Muscle layer of duodenum (tissue), 2 donors: ENCODE measurements at regions not wholly inside any gene's neighbourhood (a gene's known extent, or its start where the extent isn't known, plus 50 kb on each side); places are given as distances from the start of the nearest gene placed in this dataset.

Experiments used
- H3K27ac ChIP-seq: one replicate; pipeline ENCODE4 v1.7.0; 2013; ENCODE audit warnings: mild to moderate bottlenecking, low read length
- H3K27me3 ChIP-seq: one replicate; pipeline ENCODE4 v1.7.0; 2013; ENCODE audit warnings: low read depth, mild to moderate bottlenecking, control low read depth, low read length
- H3K36me3 ChIP-seq, 2 donors: one replicate each; pipeline ENCODE4 v1.7.0; 2013; ENCODE audit warnings: low read length in 2 of 2, control low read depth in 1 of 2, mild to moderate bottlenecking in 1 of 2; ENCODE audit not compliant: insufficient read depth in 2 of 2, control insufficient read depth in 1 of 2
- H3K4me1 ChIP-seq, 2 donors: one replicate each; pipeline ENCODE4 v1.7.0; 2013; ENCODE audit warnings: low read length in 2 of 2, mild to moderate bottlenecking in 2 of 2, control low read depth in 1 of 2, moderate library complexity in 1 of 2; ENCODE audit not compliant: insufficient read depth in 2 of 2, control insufficient read depth in 1 of 2
- H3K4me3 ChIP-seq, 2 donors: one replicate each; pipeline ENCODE4 v1.7.0; 2013; ENCODE audit warnings: low read length in 2 of 2, low read depth in 1 of 2, mild to moderate bottlenecking in 1 of 2
- H3K9me3 ChIP-seq, 2 donors: one replicate each; pipeline ENCODE4 v1.7.0; 2013; ENCODE audit warnings: low read length in 2 of 2, control low read depth in 1 of 2, mild to moderate bottlenecking in 1 of 2; ENCODE audit not compliant: control insufficient read depth in 1 of 2
- donor health status: healthy.

DNA sequence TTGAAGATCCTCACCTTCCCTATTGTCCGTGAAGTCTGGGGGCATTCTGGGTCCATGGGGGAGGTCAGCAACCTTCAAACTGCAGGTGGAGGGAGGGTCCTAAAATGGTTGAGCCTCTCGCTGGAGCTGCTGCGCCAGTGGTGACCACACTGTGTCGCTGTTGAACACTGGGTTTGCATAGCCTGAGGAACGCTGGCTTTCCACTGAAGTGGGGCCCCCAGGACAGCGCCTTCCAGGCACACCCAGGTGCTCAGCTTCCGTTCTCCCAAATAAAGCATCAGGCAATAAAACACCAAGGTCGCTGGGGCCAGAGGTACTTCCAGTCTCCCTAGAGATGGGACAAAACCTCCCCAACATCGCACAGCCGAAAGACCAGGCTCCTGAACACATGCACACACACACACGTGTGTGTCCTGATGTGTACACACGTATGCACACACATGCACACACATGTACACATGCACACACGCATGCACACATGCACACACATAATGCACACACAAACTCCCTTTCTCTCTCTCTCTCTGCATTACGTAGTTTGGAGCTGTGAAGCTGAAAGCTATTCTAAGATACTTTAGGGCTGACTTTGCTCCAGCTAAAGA lies 120.6 kb downstream of the IRF8 start:
- H3K27ac ChIP-seq: no peak overlapping the region
- H3K9me3 ChIP-seq: peaks cover 9 to 10% of the 10 kb centered on the region in 2 donors

DNA sequence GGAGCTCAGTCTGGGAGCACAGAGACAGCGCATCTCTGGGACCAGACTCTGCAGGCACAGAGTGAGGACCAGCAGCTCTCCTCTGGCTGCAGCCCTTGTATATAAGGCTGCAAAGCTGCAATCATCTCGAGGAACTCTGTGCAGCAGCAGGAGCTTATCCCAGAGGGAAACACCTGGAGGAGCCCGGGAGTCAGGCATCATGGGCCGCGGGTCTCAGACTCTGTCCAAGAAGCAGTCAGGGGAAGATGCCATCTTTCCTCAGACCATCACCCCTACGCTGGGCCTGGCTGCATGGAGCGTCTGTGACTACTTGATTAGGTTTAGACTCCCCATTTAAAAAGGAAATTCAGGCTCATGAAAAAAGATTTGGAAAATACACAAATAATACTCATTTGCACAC lies 122.0 kb downstream of the IRF8 start:
- Histone ChIP-seq H3K27me3 (no peaks in the 10 kb centered on the region), H3K9me3 (peaks cover 10 to 15% of the 10 kb centered on the region in 2 donors), H3K27ac (no peak overlapping the region), H3K36me3 (no peaks in the 10 kb centered on the region), H3K4me3 (no peak overlapping the region), H3K4me1 (peaks cover 4 to 21% of the 10 kb centered on the region in 2 donors)

More for the DNA sequence above, 120.6 kb downstream of the IRF8 start:
- no peaks in the 10 kb centered on the region for H3K36me3 ChIP-seq
- H3K4me3 ChIP-seq: no peak overlapping the region
- no peaks in the 10 kb centered on the region for H3K27me3 ChIP-seq
- H3K4me1 ChIP-seq: peaks cover 4 to 21% of the 10 kb centered on the region in 2 donors

DNA sequence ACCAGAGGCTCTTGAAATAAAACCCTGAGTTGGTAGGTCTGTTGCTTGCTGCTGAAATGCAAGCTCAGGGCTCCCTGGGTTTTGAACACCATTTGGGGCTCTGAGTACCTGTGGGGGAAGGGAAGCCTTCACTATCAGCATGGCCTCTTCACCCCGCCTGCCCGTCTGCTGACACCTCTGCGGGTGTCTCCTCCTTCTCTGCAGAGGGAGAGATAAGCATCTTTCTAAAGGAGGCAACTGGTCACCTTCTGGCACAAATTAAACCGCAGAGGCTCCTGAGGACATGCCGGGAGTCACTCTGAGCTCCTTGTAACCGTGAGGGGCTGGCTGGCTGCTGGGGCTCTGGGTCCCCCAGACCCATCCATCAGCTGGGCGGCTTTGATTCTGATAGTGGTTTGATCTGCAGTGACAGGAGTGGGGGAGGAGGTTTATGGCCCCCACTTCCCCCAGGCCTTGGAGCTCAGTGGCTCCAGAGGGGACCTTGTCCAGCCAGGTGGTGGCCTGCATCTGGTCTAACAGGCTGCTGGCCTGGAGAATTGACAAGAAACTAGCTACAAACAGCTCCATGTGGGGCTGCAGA lies 123.5 kb downstream of the IRF8 start:
- H3K4me1 ChIP-seq: peaks cover 4 to 18% of the 10 kb centered on the region in 2 donors
- H3K27me3 ChIP-seq: no peaks in the 10 kb centered on the region
- no peak overlapping the region for H3K4me3 ChIP-seq

DNA sequence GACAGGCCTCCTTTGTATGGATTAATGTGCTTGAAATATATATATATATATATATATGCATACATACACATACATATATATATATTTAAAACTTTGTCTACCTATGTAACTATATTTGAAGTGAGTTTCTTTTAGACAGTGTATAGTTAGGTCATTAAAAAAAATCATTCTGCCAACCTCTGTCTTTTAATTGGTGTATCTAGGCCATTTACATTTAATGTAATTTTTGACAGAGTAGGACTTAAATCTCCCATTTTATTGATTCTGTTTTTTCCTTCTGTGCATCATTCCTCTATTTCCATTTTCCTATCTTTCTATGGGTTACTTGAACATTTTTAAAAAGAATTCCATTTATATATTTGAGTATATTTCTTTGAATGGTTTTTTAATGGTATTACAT lies 125.2 kb downstream of the IRF8 start:
- no peak overlapping the region for H3K27ac ChIP-seq
- H3K27me3 ChIP-seq: no peaks in the 10 kb centered on the region
- H3K4me1 ChIP-seq: peaks cover 0 to 4% of the 10 kb centered on the region in 2 donors
- no peak overlapping the region for H3K4me3 ChIP-seq
- no peaks in the 10 kb centered on the region for H3K36me3 ChIP-seq
- H3K9me3 ChIP-seq: peaks cover 10 to 15% of the 10 kb centered on the region in 2 donors

More for the DNA sequence above, 123.5 kb downstream of the IRF8 start:
- Histone ChIP-seq H3K27ac (no peak overlapping the region), H3K9me3 (peaks cover 10 to 15% of the 10 kb centered on the region in 2 donors), H3K36me3 (no peaks in the 10 kb centered on the region)

DNA sequence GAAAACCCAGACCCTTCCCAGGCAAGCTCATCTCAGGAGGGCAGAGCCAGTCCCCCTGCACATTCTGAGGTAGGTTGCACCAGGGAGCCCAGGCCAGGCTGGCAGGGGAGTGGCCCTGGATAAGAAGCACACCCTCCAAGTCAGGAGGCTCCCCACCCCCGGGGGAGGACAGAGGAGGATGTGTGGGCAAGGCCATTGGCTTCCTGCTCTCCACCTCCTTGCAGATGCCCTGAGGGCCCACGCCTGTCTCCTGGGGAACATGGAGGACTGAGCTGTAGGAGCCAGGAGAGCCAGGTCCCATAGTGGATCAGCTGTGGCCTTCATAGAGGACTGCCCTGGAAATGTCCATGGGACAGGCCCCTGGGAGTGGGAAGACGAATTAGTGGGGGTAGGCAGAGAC lies 126.7 kb downstream of the IRF8 start:
- Histone ChIP-seq H3K27me3 (no peaks in the 10 kb centered on the region), H3K9me3 (peaks cover 7 to 9% of the 10 kb centered on the region in 2 donors), H3K4me3 (no peak overlapping the region), H3K27ac (no peak overlapping the region), H3K4me1 (peaks cover 0 to 8% of the 10 kb centered on the region in 2 donors), H3K36me3 (no peaks in the 10 kb centered on the region)

DNA sequence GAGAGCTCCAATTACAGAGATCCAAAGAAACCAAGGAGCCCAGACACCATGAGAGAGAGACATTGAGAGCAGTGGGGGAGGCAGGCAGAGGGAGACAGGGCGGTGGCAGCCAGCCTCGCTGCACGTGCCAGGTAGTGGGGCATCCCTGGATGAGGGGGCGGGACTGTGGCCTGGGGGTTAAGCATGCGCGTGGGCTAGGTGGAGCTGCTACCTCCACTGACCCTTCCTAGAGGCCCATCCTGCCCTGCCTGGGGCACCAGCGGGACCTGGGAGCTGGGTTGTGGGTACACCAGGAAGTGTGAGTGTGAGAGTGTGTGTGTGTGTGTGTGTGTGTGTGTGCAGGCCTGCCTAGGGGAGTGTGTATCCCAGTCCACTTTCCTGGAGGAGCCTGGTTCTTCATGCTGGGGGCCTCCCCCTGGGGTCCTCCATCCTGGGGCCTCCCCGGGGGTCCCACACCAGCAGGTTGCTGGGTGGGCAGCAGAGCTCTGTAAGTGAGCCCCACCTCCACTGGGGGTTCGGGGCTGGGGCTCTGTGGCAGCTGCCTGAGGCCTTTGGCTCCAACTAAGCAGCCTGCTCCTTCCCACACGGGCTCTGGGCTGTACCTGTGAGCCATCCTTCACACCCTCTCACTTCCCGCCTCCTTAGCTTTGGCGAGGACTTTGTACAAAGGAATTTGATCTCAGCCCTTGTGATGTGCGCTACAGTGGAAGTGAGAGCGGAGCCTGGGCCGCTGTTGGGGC lies 127.4 kb downstream of the IRF8 start:
- Histone ChIP-seq H3K9me3 (peaks cover 7 to 9% of the 10 kb centered on the region in 2 donors), H3K27ac (no peak overlapping the region), H3K4me1 (peaks cover 0 to 8% of the 10 kb centered on the region in 2 donors), H3K27me3 (no peaks in the 10 kb centered on the region), H3K36me3 (no peaks in the 10 kb centered on the region), H3K4me3 (no peak overlapping the region)

DNA sequence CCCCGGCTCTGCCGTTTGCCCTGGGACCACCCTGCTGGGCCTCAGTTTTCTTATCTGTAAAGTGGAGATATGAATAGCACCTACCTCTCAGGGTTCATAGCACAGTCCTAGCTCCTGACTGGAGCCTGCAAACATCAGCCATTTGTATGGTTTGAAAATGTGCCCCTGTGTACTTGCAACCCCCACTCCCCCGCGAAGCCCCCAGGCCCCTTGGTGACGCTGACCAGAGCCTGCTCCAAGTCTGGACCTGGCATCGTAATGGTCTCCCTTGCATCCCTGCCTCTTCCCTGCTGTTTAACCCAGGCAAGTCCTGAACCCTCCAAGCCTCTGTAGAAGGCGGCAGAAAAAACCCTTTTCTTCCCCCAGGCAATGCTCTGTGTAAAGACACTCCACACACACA lies 128.0 kb downstream of the IRF8 start:
- H3K36me3 ChIP-seq: no peaks in the 10 kb centered on the region
- H3K4me3 ChIP-seq: no peak overlapping the region
- H3K27me3 ChIP-seq: no peaks in the 10 kb centered on the region
- H3K4me1 ChIP-seq: peaks cover 0 to 9% of the 10 kb centered on the region in 2 donors
- H3K9me3 ChIP-seq: peaks cover 7 to 9% of the 10 kb centered on the region in 2 donors
- no peak overlapping the region for H3K27ac ChIP-seq

DNA sequence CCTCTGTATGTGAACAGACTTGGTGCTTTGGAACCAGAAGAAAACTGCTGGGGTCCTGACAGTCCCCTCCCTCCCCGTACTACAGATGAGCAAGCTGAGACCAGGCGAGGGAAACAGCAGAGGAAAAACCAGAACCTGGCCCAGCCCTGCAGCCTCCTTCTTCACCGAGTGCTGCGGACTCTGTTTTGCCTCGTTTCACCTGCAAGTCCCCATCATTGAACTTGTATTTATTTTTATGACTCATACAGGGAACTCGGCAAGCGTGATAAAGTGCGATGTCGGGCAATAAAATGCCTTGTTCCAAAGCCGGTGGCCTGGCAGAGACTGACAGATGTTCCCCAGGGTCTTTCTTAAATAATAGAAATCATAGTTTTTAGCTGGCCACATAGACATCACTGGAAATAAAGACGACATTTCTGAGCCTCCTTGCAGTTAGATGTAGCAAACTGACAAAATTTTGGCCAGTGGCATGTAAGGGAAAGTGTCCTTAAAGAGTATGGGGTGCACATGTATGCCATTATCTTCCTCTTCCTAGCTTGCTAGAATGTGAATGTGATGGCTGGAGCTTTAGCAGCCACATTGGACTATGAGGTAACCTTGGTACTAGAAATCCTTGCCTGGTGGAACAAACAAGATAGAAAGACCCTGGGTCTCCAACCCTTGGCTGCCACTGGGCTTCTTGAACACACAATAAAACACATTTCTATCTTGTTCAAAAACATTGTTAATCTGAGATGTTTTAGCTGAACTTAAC lies 128.6 kb downstream of the IRF8 start:
- Histone ChIP-seq H3K9me3 (peaks cover 3 to 9% of the 10 kb centered on the region in 2 donors), H3K36me3 (no peaks in the 10 kb centered on the region), H3K27me3 (no peaks in the 10 kb centered on the region), H3K4me3 (no peak overlapping the region), H3K27ac (no peak overlapping the region), H3K4me1 (peaks cover 0 to 15% of the 10 kb centered on the region in 2 donors)

DNA sequence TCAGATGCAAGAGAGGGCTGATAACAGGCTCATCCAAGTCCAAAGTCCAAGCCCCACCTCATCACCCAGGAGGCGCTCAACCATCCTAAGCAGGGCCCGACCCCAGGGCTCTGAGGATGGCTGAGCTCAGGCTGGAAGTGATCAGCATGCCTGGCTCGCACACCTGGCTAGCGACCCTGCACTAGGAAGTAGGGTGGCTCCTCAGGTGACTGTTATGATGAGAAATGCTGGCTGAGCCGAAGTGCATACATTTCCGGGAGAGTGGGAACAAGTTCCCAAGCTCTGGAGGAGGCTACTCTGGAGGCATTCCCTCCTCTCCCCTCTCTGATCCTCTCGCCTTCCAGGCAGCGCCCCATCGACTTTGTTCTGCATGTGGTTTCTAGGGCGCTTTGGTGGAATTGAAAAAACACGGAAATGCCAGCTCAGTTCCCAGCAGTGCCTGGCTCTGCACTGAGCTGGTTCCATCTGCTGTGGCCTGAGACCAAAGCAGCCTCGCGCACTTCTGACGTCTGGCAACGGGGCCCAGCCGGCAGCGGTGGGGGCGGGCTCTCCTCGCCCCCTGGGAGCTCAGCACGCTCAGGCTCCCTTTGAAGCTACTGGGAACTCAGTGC lies 130.3 kb downstream of the IRF8 start:
- Histone ChIP-seq H3K27ac (peak overlapping the region; percentile 51), H3K4me1 (peaks cover 0 to 29% of the 10 kb centered on the region in 2 donors), H3K9me3 (peaks cover 0 to 5% of the 10 kb centered on the region in 2 donors), H3K4me3 (no peak overlapping the region), H3K27me3 (no peaks in the 10 kb centered on the region), H3K36me3 (no peaks in the 10 kb centered on the region)

DNA sequence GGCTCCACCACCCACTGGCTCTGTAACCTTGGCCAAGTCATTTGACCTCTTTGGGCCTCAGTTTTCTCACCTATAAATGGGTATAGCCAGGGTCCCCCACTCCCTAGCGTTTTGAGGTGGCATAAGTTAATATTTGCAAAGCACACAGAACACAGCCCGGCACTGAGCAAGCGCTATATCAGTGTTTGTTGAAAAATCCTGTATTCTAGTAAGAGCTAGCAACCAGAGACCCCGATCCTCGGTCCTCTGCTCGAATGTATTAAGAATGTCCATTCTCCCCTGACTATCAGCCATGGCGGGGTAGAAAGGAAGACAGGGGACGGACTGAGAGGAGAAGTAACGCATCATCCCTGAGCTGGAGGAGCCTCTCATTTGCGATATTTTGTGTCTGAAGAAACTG lies 131.2 kb downstream of the IRF8 start:
- Histone ChIP-seq H3K36me3 (no peaks in the 10 kb centered on the region), H3K4me3 (no peak overlapping the region), H3K27ac (no peak overlapping the region), H3K4me1 (peaks cover 0 to 34% of the 10 kb centered on the region in 2 donors), H3K9me3 (peaks cover 0 to under 1% of the 10 kb centered on the region in 2 donors), H3K27me3 (no peaks in the 10 kb centered on the region)
